SU-DHL-6 (cell line): ENCODE measurements at regions not wholly inside any gene's neighbourhood (a gene's known extent, or its start where the extent isn't known, plus 50 kb on each side); places are given as distances from the start of the nearest gene placed in this dataset.

Experiments
- H2AFZ ChIP-seq: fragments of 200-600 bp; sonication (generic); 2 replicates; pipeline ENCODE4 v1.6.1; 2014; ENCODE audit warnings: low read depth, mild to moderate bottlenecking, moderate library complexity, mixed read lengths, antibody characterized with exemption, low read length; ENCODE audit not compliant: severe bottlenecking
- H3F3A ChIP-seq: fragments of 200-600 bp; shearing (Covaris generic); 2 replicates; pipeline ENCODE4 v1.6.0; 2016; ENCODE audit warnings: antibody characterized with exemption, mild to moderate bottlenecking; ENCODE audit not compliant: insufficient read depth
- H3K27ac ChIP-seq: fragments of 200-600 bp; sonication (generic); 2 replicates; pipeline ENCODE4 v1.5.1; 2016; ENCODE audit warnings: low read depth, mild to moderate bottlenecking, low read length, moderate library complexity, mixed read lengths
- H3K27me3 ChIP-seq: fragments of 200-600 bp; sonication (generic), shearing (Covaris generic); 2 replicates; pipeline ENCODE4 v1.6.0; 2014; ENCODE audit warnings: mild to moderate bottlenecking, low read length
- H3K36me3 ChIP-seq: fragments of 200-600 bp; sonication (generic); 2 replicates; pipeline ENCODE4 v1.6.1; 2014; ENCODE audit warnings: mild to moderate bottlenecking, low read length, mixed read lengths
- H3K4me2 ChIP-seq: fragments of 300-600, 200-600 bp; shearing (Covaris generic), sonication (generic); 2 replicates; pipeline ENCODE4 v1.6.0; 2014; ENCODE audit warnings: low read length, low read depth, mild to moderate bottlenecking; ENCODE audit not compliant: poor library complexity, severe bottlenecking
- H3K4me3 ChIP-seq: fragments of 200-600 bp; sonication (generic); 2 replicates; pipeline ENCODE4 v1.5.1; 2014; ENCODE audit warnings: antibody characterized with exemption, low read length, mild to moderate bottlenecking, mixed read lengths; ENCODE audit not compliant: insufficient read depth, poor library complexity, severe bottlenecking
- H3K79me2 ChIP-seq: fragments of 200-600 bp; sonication (generic); 2 replicates; pipeline ENCODE4 v1.6.1; 2014; ENCODE audit warnings: mild to moderate bottlenecking, low read length, moderate library complexity; ENCODE audit not compliant: insufficient read depth
- H3K9ac ChIP-seq: fragments of 200-600 bp; sonication (generic); 2 replicates; pipeline ENCODE4 v1.7.0; 2014; ENCODE audit warnings: mild to moderate bottlenecking, low read length
- H3K9me2 ChIP-seq: fragments of 200-600 bp; sonication (generic); replicated peaks from 2 replicates; pipeline ENCODE4 v1.6.1; 2014; ENCODE audit warnings: low read length; ENCODE audit not compliant: insufficient read depth
- H3K9me3 ChIP-seq: fragments of 200-600 bp; sonication (generic); 2 replicates; pipeline ENCODE4 v1.6.1; 2014; ENCODE audit warnings: low read length, mixed read lengths; ENCODE audit not compliant: insufficient read depth
- H4K20me1 ChIP-seq: fragments of 200-600 bp; sonication (generic); 2 replicates; pipeline ENCODE4 v1.6.1; 2014; ENCODE audit warnings: low read depth, mild to moderate bottlenecking, antibody characterized with exemption, low read length, moderate library complexity, mixed read lengths
- CTCF ChIP-seq: fragments of 200-600 bp; sonication (generic); IDR thresholded peaks from one replicate; pipeline ENCODE4 v1.5.1; 2017; ENCODE audit warnings: antibody characterized with exemption, mild to moderate bottlenecking, low read length, moderate library complexity; ENCODE audit not compliant: insufficient read depth, poor library complexity, severe bottlenecking
- EZH2phosphoT487 ChIP-seq: fragments of 200-600 bp; sonication (generic), shearing (Covaris generic); conservative IDR thresholded peaks from 2 replicates; pipeline ENCODE4 v1.6.1; 2018; ENCODE audit warnings: mild to moderate bottlenecking, antibody characterized with exemption, low read length, moderate library complexity, mixed read lengths

DNA sequence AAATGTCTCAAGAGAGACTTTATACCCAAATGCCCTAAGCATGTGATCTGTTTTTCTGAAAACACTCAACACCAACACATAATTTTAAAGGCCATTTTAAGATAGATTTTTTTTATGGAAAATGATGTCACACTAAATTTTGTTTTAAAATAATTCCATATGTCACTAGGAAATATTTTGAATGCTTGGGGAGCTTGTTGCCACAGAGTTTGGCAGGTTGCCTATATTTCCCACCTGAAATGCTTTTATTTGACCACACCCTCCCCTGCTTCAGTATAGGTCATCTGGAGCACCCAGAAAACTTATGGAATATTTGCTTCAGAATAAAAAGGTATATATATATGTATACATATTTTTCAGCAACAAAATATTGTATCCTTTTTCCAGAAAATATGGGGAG is 180.0 kb upstream of the ANK3 start:
- Histone ChIP-seq H3K9me3 (no peaks in the 10 kb centered on the region), H3K9me2 (no peaks in the 10 kb centered on the region), H4K20me1 (no peaks in the 10 kb centered on the region), H3K36me3 (no peaks in the 10 kb centered on the region), H3K4me2 (no peak overlapping the region), H3K4me3 (no peak overlapping the region), H2AFZ (no peak overlapping the region), H3K79me2 (no peaks in the 10 kb centered on the region), H3K27ac (no peak overlapping the region), H3K9ac (no peak overlapping the region), H3K27me3 (no peaks in the 10 kb centered on the region), H3F3A (no peaks in the 10 kb centered on the region)
- TF ChIP-seq CTCF (no peak), EZH2phosphoT487 (no peak)

GRCh38 chr10:60566096-60566495 is 176.4 kb upstream of the ANK3 start:
- no peaks in the 10 kb centered on the region for H3K9me2 ChIP-seq
- no peak overlapping the region for H3K4me2 ChIP-seq
- no peak overlapping the region for H3K4me3 ChIP-seq
- no peak overlapping the region for H3K9ac ChIP-seq
- H3K36me3 ChIP-seq: no peaks in the 10 kb centered on the region
- no peak for TF ChIP-seq EZH2phosphoT487
- no peaks in the 10 kb centered on the region for H3K27me3 ChIP-seq
- H3K27ac ChIP-seq: no peak overlapping the region
- H3K79me2 ChIP-seq: no peaks in the 10 kb centered on the region
- H4K20me1 ChIP-seq: no peaks in the 10 kb centered on the region
- H2AFZ ChIP-seq: no peak overlapping the region
- H3F3A ChIP-seq: no peaks in the 10 kb centered on the region
- H3K9me3 ChIP-seq: no peaks in the 10 kb centered on the region

GRCh38 chr10:60565492-60565891 is 175.8 kb upstream of the ANK3 start:
- Histone ChIP-seq H3F3A (no peaks in the 10 kb centered on the region), H3K36me3 (no peaks in the 10 kb centered on the region), H3K4me2 (no peak overlapping the region), H4K20me1 (no peaks in the 10 kb centered on the region), H3K4me3 (no peak overlapping the region), H3K9me2 (no peaks in the 10 kb centered on the region), H2AFZ (no peak overlapping the region), H3K27me3 (no peaks in the 10 kb centered on the region), H3K9me3 (no peaks in the 10 kb centered on the region), H3K27ac (no peak overlapping the region), H3K9ac (no peak overlapping the region), H3K79me2 (no peaks in the 10 kb centered on the region)
- TF ChIP-seq EZH2phosphoT487 (no peak), CTCF (no peak)

GRCh38 chr10:60564475-60564874 is 174.8 kb upstream of the ANK3 start:
- H3K9ac ChIP-seq: no peak overlapping the region
- no peaks in the 10 kb centered on the region for H3K9me2 ChIP-seq
- no peak overlapping the region for H2AFZ ChIP-seq
- H3K9me3 ChIP-seq: no peaks in the 10 kb centered on the region
- no peaks in the 10 kb centered on the region for H3F3A ChIP-seq
- H3K79me2 ChIP-seq: no peaks in the 10 kb centered on the region
- no peak overlapping the region for H3K4me2 ChIP-seq
- TF ChIP-seq EZH2phosphoT487 (no peak), CTCF (no peak)
- no peak overlapping the region for H3K4me3 ChIP-seq
- H3K27ac ChIP-seq: no peak overlapping the region
- H3K27me3 ChIP-seq: no peaks in the 10 kb centered on the region
- no peaks in the 10 kb centered on the region for H4K20me1 ChIP-seq
- no peaks in the 10 kb centered on the region for H3K36me3 ChIP-seq
